GM12878 (cell line): ENCODE measurements at regions not wholly inside any gene's neighbourhood (a gene's known extent, or its start where the extent isn't known, plus 50 kb on each side); places are given as distances from the start of the nearest gene placed in this dataset.

Source experiments
- ATAC-seq: fragments of 200-7000 bp; cut with Tn5 transposase; 3 replicates; pipeline ENCODE4 v1.9.1; 2020; ENCODE audit warnings: mild to moderate bottlenecking, moderate library complexity
- BruUV-seq: library from RNA; stranded (reverse); fragments of 400-500 nt; replicated peaks from 2 replicates; lab custom pipeline; 2021; lab: Mats Ljungman, UMichigan
- CTCF ChIA-PET: fragments of 300-600 bp; sonication (Branson Sonifier 250); formaldehyde crosslinking; extraction: SDS; loops from one replicate; lab custom pipeline; 2021; ENCODE audit warnings: inconsistent platforms; lab: Yijun Ruan, JAX
- POLR2A ChIA-PET: fragments of 350-600 bp; formaldehyde crosslinking; extraction: SDS; loops from one replicate; lab custom pipeline; 2021; ENCODE audit warnings: inconsistent platforms; lab: Charles Lee
- RAD21 ChIA-PET: fragments of 300-600 bp; sonication (Branson Sonifier 250); formaldehyde crosslinking; loops from one replicate; lab custom pipeline; 2023; ENCODE audit warnings: antibody characterized with exemption; ENCODE audit not compliant: unreplicated experiment; lab: Charles Lee
- SMC1A ChIA-PET: fragments of 300-600 bp; sonication (Branson Sonifier 250); formaldehyde crosslinking; loops from one replicate; lab custom pipeline; 2023; ENCODE audit not compliant: unreplicated experiment, uncharacterized antibody; lab: Charles Lee
- DNase-seq: peaks from one replicate; pipeline ENCODE4 v3.0.0-alpha.2; 2011; ENCODE audit warnings: low read depth, low spot score
- FAIRE-seq: peaks from 3 replicates; lab custom pipeline; 2011; peaks lifted over from hg19 to GRCh38; lab: Jason Lieb, UNC
- H2AFZ ChIP-seq: 2 replicates; pipeline ENCODE4 v1.6.0; 2011; ENCODE audit warnings: low read depth, low read length, control low read depth; ENCODE audit not compliant: control insufficient read depth
- H3K27ac ChIP-seq: 2 replicates; pipeline ENCODE4 v1.5.1; 2011; ENCODE audit warnings: control low read depth; ENCODE audit not compliant: control insufficient read depth, insufficient read depth
- H3K27me3 ChIP-seq, 2 experiments: replicated peaks in 1 of 2; 2 replicates each; pipeline versions ENCODE4 v1.6.0 to v1.6.1; 2011; ENCODE audit warnings: low read length in 1 of 2; ENCODE audit not compliant: control insufficient read depth in 2 of 2, insufficient read depth in 2 of 2
- H3K36me3 ChIP-seq, 2 experiments: 2 replicates each; pipeline ENCODE4 v1.5.1; 2011; ENCODE audit warnings: low read length in 1 of 2; ENCODE audit not compliant: control insufficient read depth in 2 of 2, insufficient read depth in 2 of 2
- H3K4me1 ChIP-seq: 2 replicates; pipeline ENCODE4 v1.6.1; 2011; ENCODE audit warnings: mild to moderate bottlenecking, low read length, moderate library complexity, mixed read lengths; ENCODE audit not compliant: control insufficient read depth, insufficient read depth
- H3K4me2 ChIP-seq: 2 replicates; pipeline ENCODE4 v1.6.0; 2011; ENCODE audit warnings: control low read depth; ENCODE audit not compliant: control insufficient read depth, insufficient read depth
- H3K4me3 ChIP-seq: fragments of 200-600 bp; sonication (generic); 2 replicates; pipeline ENCODE4 v1.5.1; 2016
- H3K79me2 ChIP-seq: 2 replicates; pipeline ENCODE4 v1.6.0; 2011; ENCODE audit warnings: low read length; ENCODE audit not compliant: control insufficient read depth, insufficient read depth
- H3K9ac ChIP-seq: 2 replicates; pipeline ENCODE4 v1.8.0; 2011; ENCODE audit warnings: low read length, control low read depth, mixed read lengths; ENCODE audit not compliant: control insufficient read depth, insufficient read depth
- H3K9me3 ChIP-seq: replicated peaks from 3 replicates; pipeline ENCODE4 v1.5.1; 2011; ENCODE audit warnings: mild to moderate bottlenecking, low read length; ENCODE audit not compliant: control insufficient read depth, insufficient read depth
- H4K20me1 ChIP-seq: 2 replicates; pipeline ENCODE4 v1.6.0; 2011; ENCODE audit not compliant: control insufficient read depth, insufficient read depth
- ASH2L ChIP-seq: fragments of 300-600, 200-600 bp; sonication (generic); IDR thresholded peaks from 2 replicates; pipeline ENCODE4 v1.6.1; 2017; ENCODE audit warnings: low read depth, mild to moderate bottlenecking, borderline replicate concordance
- ATF7 ChIP-seq: fragments of 450-650 bp; IDR thresholded peaks from 2 replicates; pipeline ENCODE4 v1.6.1; 2016; ENCODE audit warnings: low read depth, mild to moderate bottlenecking
- CBX5 ChIP-seq: sonication (generic); IDR thresholded peaks from 2 replicates; pipeline ENCODE4 v1.6.1; 2016; ENCODE audit warnings: low read depth, moderate library complexity, mild to moderate bottlenecking, inconsistent platforms
- IKZF1 ChIP-seq: fragments of 450-650 bp; conservative IDR thresholded peaks from 2 replicates; pipeline ENCODE4 v1.6.1; 2017; ENCODE audit warnings: antibody characterized with exemption, mild to moderate bottlenecking
- JUND ChIP-seq: IDR thresholded peaks from 2 replicates; pipeline ENCODE4 v1.6.1; 2012; ENCODE audit warnings: low read depth, mild to moderate bottlenecking, low read length, improper control_type of control experiment, moderate library complexity
- RAD51 ChIP-seq: fragments of 450-650 bp; IDR thresholded peaks from 2 replicates; pipeline ENCODE4 v1.6.1; 2016; ENCODE audit warnings: moderate library complexity, mild to moderate bottlenecking, inconsistent platforms
- TARDBP ChIP-seq: IDR thresholded peaks from 2 replicates; pipeline ENCODE4 v1.6.1; 2016; ENCODE audit warnings: borderline replicate concordance
- TBL1XR1 ChIP-seq: IDR thresholded peaks from 2 replicates; pipeline ENCODE4 v1.6.1; 2012; ENCODE audit warnings: low read depth, low read length, improper control_type of control experiment
- ZNF622 ChIP-seq: fragments of 450-650 bp; IDR thresholded peaks from 2 replicates; pipeline ENCODE4 v1.6.1; 2017; ENCODE audit warnings: mild to moderate bottlenecking, inconsistent platforms
- WGBS: methylation state at CpG from one replicate; pipeline ENCODE4 v1.1.6; 2016; ENCODE audit warnings: low lambda C conversion rate; ENCODE audit not compliant: insufficient replicate concordance, insufficient coverage; ENCODE audit errors: missing lambda C conversion rate; 5-methylcytosine and 5-hydroxymethylcytosine counted together
- in situ Hi-C: fragments of 300-500 bp; cut with MboI; formaldehyde crosslinking; loops from 9 replicates; pipeline ENCODE4 v1.14.3; 2018; ENCODE audit warnings: mixed read lengths
- intact Hi-C: fragments of 100-400 bp; cut with micrococcal nuclease; formaldehyde crosslinking; loops from one replicate; pipeline ENCODE4 v1.14.2; 2022; ENCODE audit not compliant: unreplicated experiment
- TF ChIP-seq, protein P1 (sequence below): fragments of 450-650 bp; formaldehyde crosslinking; IDR thresholded peaks from 2 replicates; pipeline ENCODE4 v1.4.0; 2020; ENCODE audit warnings: mild to moderate bottlenecking, moderate library complexity
- TF ChIP-seq, protein P2 (sequence below): fragments of 450-650 bp; IDR thresholded peaks from 2 replicates; pipeline ENCODE4 v1.6.1; 2017; ENCODE audit warnings: antibody characterized with exemption, mild to moderate bottlenecking, moderate library complexity
- TF ChIP-seq, protein P3 (sequence below): fragments of 150-350 bp; IDR thresholded peaks from 2 replicates; pipeline ENCODE4 v1.6.1; 2014; ENCODE audit warnings: mild to moderate bottlenecking, low read depth, low read length

DNA sequence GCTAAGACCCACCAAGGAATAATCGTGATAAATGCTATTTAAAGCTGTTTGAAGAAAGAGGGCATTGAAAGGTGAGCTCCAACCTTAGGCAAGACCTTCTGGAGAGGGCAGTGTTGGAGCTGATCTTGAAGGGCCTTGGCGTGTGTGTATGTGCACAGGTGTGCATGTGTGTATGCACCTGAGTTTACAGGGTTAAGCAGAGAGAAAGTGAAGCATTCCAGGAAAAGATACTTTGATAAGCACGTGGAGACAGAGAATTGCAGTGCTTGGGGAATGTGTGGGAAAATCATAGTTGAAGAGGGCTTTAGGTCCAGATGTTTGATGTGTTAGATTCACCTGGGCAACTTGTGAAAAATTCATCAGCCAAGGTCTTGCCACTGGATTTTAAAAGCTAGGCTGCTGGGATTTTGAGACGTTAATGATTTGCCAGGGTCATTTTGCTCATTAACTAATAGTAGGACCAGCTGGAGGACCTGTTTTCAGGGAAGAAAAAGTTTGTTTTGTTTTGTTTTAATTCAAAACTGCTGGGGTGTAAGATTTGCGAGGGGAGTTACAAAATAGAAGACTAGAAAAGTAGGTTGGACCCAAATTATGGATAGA is 78.3 kb upstream of the ANKRD55 start (continued):
- TF ChIP-seq, protein P1, sequence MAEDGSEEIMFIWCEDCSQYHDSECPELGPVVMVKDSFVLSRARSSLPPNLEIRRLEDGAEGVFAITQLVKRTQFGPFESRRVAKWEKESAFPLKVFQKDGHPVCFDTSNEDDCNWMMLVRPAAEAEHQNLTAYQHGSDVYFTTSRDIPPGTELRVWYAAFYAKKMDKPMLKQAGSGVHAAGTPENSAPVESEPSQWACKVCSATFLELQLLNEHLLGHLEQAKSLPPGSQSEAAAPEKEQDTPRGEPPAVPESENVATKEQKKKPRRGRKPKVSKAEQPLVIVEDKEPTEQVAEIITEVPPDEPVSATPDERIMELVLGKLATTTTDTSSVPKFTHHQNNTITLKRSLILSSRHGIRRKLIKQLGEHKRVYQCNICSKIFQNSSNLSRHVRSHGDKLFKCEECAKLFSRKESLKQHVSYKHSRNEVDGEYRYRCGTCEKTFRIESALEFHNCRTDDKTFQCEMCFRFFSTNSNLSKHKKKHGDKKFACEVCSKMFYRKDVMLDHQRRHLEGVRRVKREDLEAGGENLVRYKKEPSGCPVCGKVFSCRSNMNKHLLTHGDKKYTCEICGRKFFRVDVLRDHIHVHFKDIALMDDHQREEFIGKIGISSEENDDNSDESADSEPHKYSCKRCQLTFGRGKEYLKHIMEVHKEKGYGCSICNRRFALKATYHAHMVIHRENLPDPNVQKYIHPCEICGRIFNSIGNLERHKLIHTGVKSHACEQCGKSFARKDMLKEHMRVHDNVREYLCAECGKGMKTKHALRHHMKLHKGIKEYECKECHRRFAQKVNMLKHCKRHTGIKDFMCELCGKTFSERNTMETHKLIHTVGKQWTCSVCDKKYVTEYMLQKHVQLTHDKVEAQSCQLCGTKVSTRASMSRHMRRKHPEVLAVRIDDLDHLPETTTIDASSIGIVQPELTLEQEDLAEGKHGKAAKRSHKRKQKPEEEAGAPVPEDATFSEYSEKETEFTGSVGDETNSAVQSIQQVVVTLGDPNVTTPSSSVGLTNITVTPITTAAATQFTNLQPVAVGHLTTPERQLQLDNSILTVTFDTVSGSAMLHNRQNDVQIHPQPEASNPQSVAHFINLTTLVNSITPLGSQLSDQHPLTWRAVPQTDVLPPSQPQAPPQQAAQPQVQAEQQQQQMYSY = no peak
- no peak for TF ChIP-seq ASH2L
- TF ChIP-seq JUND = no peak

DNA sequence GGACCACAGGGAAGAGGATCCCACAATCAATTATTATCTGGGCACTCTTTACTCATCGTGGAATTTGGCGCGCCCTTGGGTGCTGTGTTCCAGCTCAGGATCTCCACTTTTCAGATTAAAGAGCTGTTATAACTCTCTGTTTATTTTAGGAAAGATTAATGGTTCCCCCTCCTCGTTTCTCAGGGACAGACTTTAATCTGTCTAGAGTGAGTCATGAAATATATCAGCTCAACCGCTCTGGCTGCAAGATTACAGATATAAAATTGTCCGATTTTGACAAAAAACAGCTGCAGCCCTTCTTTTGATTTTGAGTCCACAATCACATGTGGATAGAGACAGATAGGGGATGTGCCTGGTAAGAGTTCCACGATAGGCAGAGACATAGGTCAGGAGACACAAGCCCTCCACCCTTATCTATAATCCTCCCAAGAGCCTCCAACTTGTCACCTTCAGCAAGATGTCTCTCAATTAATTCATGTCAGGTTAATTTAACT is 77.6 kb upstream of the ANKRD55 start:
- no peaks in the 10 kb centered on the region for H3K36me3 ChIP-seq
- H3K4me1 ChIP-seq = no peaks in the 10 kb centered on the region
- POLR2A ChIA-PET = no interaction called here
- BruUV-seq = no TSS peak
- FAIRE-seq = no peak
- SMC1A ChIA-PET = interaction anchor here (1.1 to 1.4 kb wide), 4 partner anchors 40 to 526 kb away, joined by 3 to 8 read pairs (median 3); no protein-coding TSS in a partner anchor
- RAD21 ChIA-PET = no interaction called here
- CTCF ChIA-PET = interaction anchor here (1.7 to 2.4 kb wide), 3 partner anchors 13 to 527 kb away, joined by 3 to 11 read pairs (median 8); no protein-coding TSS in a partner anchor
- no peak overlapping the region for H3K4me2 ChIP-seq
- H3K79me2 ChIP-seq = no peaks in the 10 kb centered on the region
- no peaks in the 10 kb centered on the region for H3K27me3 ChIP-seq
- ATAC-seq = no peak
- H3K4me3 ChIP-seq = no peak overlapping the region
- TF ChIP-seq CBX5 = no peak
- TF ChIP-seq RAD51 = no peak
- TF ChIP-seq ATF7 = no peak
- TF ChIP-seq TBL1XR1 = no peak
- TF ChIP-seq, protein P2, sequence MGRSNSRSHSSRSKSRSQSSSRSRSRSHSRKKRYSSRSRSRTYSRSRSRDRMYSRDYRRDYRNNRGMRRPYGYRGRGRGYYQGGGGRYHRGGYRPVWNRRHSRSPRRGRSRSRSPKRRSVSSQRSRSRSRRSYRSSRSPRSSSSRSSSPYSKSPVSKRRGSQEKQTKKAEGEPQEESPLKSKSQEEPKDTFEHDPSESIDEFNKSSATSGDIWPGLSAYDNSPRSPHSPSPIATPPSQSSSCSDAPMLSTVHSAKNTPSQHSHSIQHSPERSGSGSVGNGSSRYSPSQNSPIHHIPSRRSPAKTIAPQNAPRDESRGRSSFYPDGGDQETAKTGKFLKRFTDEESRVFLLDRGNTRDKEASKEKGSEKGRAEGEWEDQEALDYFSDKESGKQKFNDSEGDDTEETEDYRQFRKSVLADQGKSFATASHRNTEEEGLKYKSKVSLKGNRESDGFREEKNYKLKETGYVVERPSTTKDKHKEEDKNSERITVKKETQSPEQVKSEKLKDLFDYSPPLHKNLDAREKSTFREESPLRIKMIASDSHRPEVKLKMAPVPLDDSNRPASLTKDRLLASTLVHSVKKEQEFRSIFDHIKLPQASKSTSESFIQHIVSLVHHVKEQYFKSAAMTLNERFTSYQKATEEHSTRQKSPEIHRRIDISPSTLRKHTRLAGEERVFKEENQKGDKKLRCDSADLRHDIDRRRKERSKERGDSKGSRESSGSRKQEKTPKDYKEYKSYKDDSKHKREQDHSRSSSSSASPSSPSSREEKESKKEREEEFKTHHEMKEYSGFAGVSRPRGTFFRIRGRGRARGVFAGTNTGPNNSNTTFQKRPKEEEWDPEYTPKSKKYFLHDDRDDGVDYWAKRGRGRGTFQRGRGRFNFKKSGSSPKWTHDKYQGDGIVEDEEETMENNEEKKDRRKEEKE = no peak
- TF ChIP-seq TARDBP = no peak
- TF ChIP-seq IKZF1 = no peak
- TF ChIP-seq ZNF622 = no peak
- TF ChIP-seq, protein P3, sequence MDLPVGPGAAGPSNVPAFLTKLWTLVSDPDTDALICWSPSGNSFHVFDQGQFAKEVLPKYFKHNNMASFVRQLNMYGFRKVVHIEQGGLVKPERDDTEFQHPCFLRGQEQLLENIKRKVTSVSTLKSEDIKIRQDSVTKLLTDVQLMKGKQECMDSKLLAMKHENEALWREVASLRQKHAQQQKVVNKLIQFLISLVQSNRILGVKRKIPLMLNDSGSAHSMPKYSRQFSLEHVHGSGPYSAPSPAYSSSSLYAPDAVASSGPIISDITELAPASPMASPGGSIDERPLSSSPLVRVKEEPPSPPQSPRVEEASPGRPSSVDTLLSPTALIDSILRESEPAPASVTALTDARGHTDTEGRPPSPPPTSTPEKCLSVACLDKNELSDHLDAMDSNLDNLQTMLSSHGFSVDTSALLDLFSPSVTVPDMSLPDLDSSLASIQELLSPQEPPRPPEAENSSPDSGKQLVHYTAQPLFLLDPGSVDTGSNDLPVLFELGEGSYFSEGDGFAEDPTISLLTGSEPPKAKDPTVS = no peak
- in situ Hi-C loops (no loop called here), intact Hi-C loops (no loop called here)
- H4K20me1 ChIP-seq = no peaks in the 10 kb centered on the region
- H3K27ac ChIP-seq = no peak overlapping the region
- no peak overlapping the region for H3K9ac ChIP-seq
- H2AFZ ChIP-seq = no peak overlapping the region
- H3K9me3 ChIP-seq = no peaks in the 10 kb centered on the region; the same call in 2 of the 3 replicates
- no peak for DNase-seq
- 72% methylated on average over 7 of the region's 7 CpGs for WGBS
